K562 (cell line): ENCODE measurements at regions not wholly inside any gene's neighbourhood (a gene's known extent, or its start where the extent isn't known, plus 50 kb on each side); places are given as distances from the start of the nearest gene placed in this dataset.

Experiments
- ATAC-seq: fragments of 200-7000 bp; cut with Tn5 transposase; 3 replicates; pipeline ENCODE4 v1.9.1; 2020; ENCODE audit warnings: moderate library complexity
- BruUV-seq: library from RNA; stranded (reverse); fragments of 400-500 nt; replicated peaks from 2 replicates; lab custom pipeline; 2021; lab: Mats Ljungman, UMichigan
- CTCF ChIA-PET: fragments of 300-600 bp; formaldehyde crosslinking; extraction: SDS; loops from one replicate; lab custom pipeline; 2021; ENCODE audit warnings: low intra/inter-chr PET ratio; lab: Yijun Ruan, JAX
- POLR2A ChIA-PET: fragments of 300-600, 350-650 bp; sonication (Branson Sonifier 250); formaldehyde crosslinking; extraction: SDS; loops from one replicate; lab custom pipeline; 2021; ENCODE audit warnings: antibody characterized with exemption, inconsistent platforms; lab: Yijun Ruan, JAX
- DNase-seq, 4 experiments: peaks; one replicate each; pipeline versions ENCODE4 v3.0.0 to v3.0.0-alpha.2; 2011 to 2018; ENCODE audit warnings: low spot score in 3 of 4, mixed read lengths in 3 of 4; ENCODE audit errors: extremely low read depth in 1 of 4
- FAIRE-seq: peaks from 2 replicates; lab custom pipeline; 2011; peaks lifted over from hg19 to GRCh38; lab: Jason Lieb, UNC
- H2AFZ ChIP-seq: 2 replicates; pipeline ENCODE4 v1.6.0; 2011; ENCODE audit warnings: low read depth, low read length, control low read depth, inconsistent platforms
- H3K27ac ChIP-seq: fragments of 200-600 bp; 3 replicates; pipeline ENCODE4 v1.8.0; 2011; ENCODE audit warnings: low read depth, mild to moderate bottlenecking, control low read depth, inconsistent platforms, low read length, moderate library complexity, mixed read lengths; ENCODE audit errors: extremely low read depth
- H3K27me3 ChIP-seq, 2 experiments: fragments of 300-600 bp in 1 of 2; 2 replicates in 1 of 2; 3 replicates in 1 of 2; pipeline versions ENCODE4 v1.6.0 to v1.8.0; 2011; ENCODE audit warnings: inconsistent platforms in 2 of 2, low read length in 2 of 2, mild to moderate bottlenecking in 1 of 2, mixed read lengths in 1 of 2, moderate library complexity in 1 of 2; ENCODE audit not compliant: control insufficient read depth in 2 of 2, insufficient read depth in 2 of 2
- H3K36me3 ChIP-seq: fragments of 300-600 bp; 3 replicates; pipeline ENCODE4 v1.8.0; 2011; ENCODE audit warnings: mild to moderate bottlenecking, low read length, inconsistent platforms; ENCODE audit not compliant: control insufficient read depth, insufficient read depth
- H3K4me1 ChIP-seq, 2 experiments: fragments of 200-600 bp in 1 of 2; replicated peaks in 1 of 2; 2 replicates in 1 of 2; 3 replicates in 1 of 2; pipeline versions ENCODE4 v1.5.1 to v1.8.0; 2011; ENCODE audit warnings: inconsistent platforms in 2 of 2, low read length in 2 of 2, mild to moderate bottlenecking in 1 of 2, mixed read lengths in 1 of 2, moderate library complexity in 1 of 2; ENCODE audit not compliant: control insufficient read depth in 2 of 2, insufficient read depth in 2 of 2
- H3K4me2 ChIP-seq: 2 replicates; pipeline ENCODE4 v1.6.1; 2011; ENCODE audit warnings: low read length, control low read depth, inconsistent platforms, mixed read lengths; ENCODE audit not compliant: insufficient read depth
- H3K4me3 ChIP-seq: fragments of 200-600 bp; sonication (generic), shearing (Covaris generic); 2 replicates; pipeline ENCODE4 v1.5.1; 2016; ENCODE audit warnings: control low read depth, inconsistent platforms
- H3K79me2 ChIP-seq: fragments of 200-600 bp; 3 replicates; pipeline ENCODE4 v1.8.0; 2011; ENCODE audit warnings: low read length, inconsistent platforms; ENCODE audit not compliant: control insufficient read depth, insufficient read depth
- H3K9ac ChIP-seq, 2 experiments: 2 replicates each; pipeline versions ENCODE4 v1.6.0 to v1.6.1; 2011; ENCODE audit warnings: low read depth in 2 of 2, low read length in 2 of 2, control low read depth in 1 of 2, inconsistent platforms in 1 of 2, mild to moderate bottlenecking in 1 of 2, mixed read lengths in 1 of 2; ENCODE audit not compliant: insufficient read depth in 1 of 2
- H3K9me1 ChIP-seq: one replicate; pipeline ENCODE4 v1.6.0; 2011; ENCODE audit warnings: inconsistent platforms, mild to moderate bottlenecking, low read length, moderate library complexity; ENCODE audit not compliant: control insufficient read depth, insufficient read depth
- H3K9me3 ChIP-seq: replicated peaks from 2 replicates; pipeline ENCODE4 v1.5.1; 2011; ENCODE audit warnings: low read depth, low read length, inconsistent platforms; ENCODE audit not compliant: control insufficient read depth, insufficient read depth
- H4K20me1 ChIP-seq: replicated peaks from 2 replicates; pipeline ENCODE4 v1.6.1; 2011; ENCODE audit warnings: low read length, inconsistent platforms, mixed read lengths; ENCODE audit not compliant: control insufficient read depth, insufficient read depth
- ESRRB ChIP-seq: fragments of 250-450 bp; sonication (Bioruptor Pico); IDR thresholded peaks from 2 replicates; pipeline ENCODE4 v1.5.0; 2020; ENCODE audit warnings: mild to moderate bottlenecking, moderate library complexity, borderline replicate concordance
- ETV1 ChIP-seq: fragments of 450-650 bp; conservative IDR thresholded peaks from 2 replicates; pipeline ENCODE4 v1.6.1; 2016; ENCODE audit warnings: missing genetic modification characterization, control low read depth, low read depth, missing compliant biosample characterization
- GABPA ChIP-seq: fragments of 200-800 bp; sonication (Bioruptor generic); conservative IDR thresholded peaks from 2 replicates; pipeline ENCODE4 v1.6.1; 2016; ENCODE audit warnings: low read depth, missing genetic modification characterization, missing compliant biosample characterization
- MECOM ChIP-seq: fragments of 250-450 bp; sonication (Bioruptor Pico); IDR thresholded peaks from 2 replicates; pipeline ENCODE4 v1.8.0; 2022; ENCODE audit warnings: inconsistent platforms
- POLR2G ChIP-seq: fragments of 200-400 bp; formaldehyde crosslinking; IDR thresholded peaks from 2 replicates; pipeline ENCODE4 v1.6.1; 2017; ENCODE audit warnings: low read depth, mild to moderate bottlenecking, antibody characterized with exemption, low read length, moderate library complexity
- ZNF316 ChIP-seq: fragments of 450-650 bp; IDR thresholded peaks from 2 replicates; pipeline ENCODE4 v1.6.1; 2016
- WGBS: fragments of 100-300 bp; shearing (Covaris generic); methylation state at CpG from one replicate; pipeline ENCODE4 v1.1.6; 2016; ENCODE audit warnings: low coverage, mixed read lengths; ENCODE audit not compliant: insufficient coverage; ENCODE audit errors: missing lambda C conversion rate; 5-methylcytosine and 5-hydroxymethylcytosine counted together
- in situ Hi-C: fragments of 300-500 bp; cut with MboI; formaldehyde crosslinking; loops from 4 replicates; pipeline ENCODE4 v1.15.0; 2018; ENCODE audit warnings: inconsistent platforms, mixed read lengths
- intact Hi-C: fragments of 100-400 bp; cut with micrococcal nuclease; formaldehyde crosslinking; loops from 2 replicates; pipeline ENCODE4 v1.14.2; 2022
- TF ChIP-seq, protein P1 (sequence below): fragments of 450-650 bp; IDR thresholded peaks from 2 replicates; pipeline ENCODE4 v1.6.1; 2016

DNA sequence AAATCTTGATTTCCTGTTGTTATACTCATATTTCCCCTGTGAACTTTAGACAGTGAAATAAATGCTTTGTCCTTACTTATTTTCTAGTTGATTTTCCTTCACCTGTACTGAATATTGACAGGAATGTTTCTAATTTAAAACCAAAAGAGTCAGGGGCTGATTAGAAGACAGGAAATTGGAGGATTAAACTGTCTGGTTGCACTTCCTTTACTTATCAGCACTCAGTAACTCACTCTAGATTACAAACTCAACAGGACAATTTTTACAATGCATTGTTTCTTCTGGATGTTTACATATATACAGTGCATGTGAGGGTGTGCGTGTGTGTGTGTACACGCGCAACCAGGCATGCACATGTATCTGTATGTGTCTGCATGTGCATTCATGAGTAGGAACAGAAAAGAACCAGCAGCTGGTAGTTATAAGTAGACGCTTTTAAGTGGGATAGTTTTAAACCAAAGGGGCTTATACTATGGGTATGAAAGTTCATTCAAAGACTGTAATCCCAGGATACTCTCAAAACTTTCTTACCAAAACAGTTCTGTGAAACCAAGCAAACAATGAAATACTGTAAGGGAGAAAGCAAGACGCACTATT, 212.0 kb upstream of the NFIA start:
- Histone ChIP-seq H3K9ac (no peak overlapping the region), H3K4me1 (no peaks in the 10 kb centered on the region; a peak in 2 of 5 replicates), H3K9me1 (no peaks in the 10 kb centered on the region), H3K27me3 (peaks cover 3 to 12% of the 10 kb centered on the region in 2 experiments; a peak in 3 of 5 replicates), H3K9me3 (no peaks in the 10 kb centered on the region), H3K79me2 (no peaks in the 10 kb centered on the region), H4K20me1 (no peaks in the 10 kb centered on the region), H3K4me3 (no peak overlapping the region), H3K4me2 (no peak overlapping the region)
- ATAC-seq = no peak
- in situ Hi-C loops (no loop called here), intact Hi-C loops (no loop called here)
- DNase-seq = no peak
- no TSS peak for BruUV-seq
- 69% methylated on average over 5 of the region's 5 CpGs for WGBS
- TF ChIP-seq ETV1 (tag) (0 out of 2 replicates have a peak, but pooled peaks have one; percentile 7), POLR2G (no peak), GABPA (tag) (0 out of 2 replicates have a peak, but pooled peaks have one; percentile 24)
- TF ChIP-seq, all 486 proteins: peak for 2
- CTCF ChIA-PET = no interaction called here
- Histone ChIP-seq H3K27ac (no peak overlapping the region), H2AFZ (no peak overlapping the region), H3K36me3 (no peaks in the 10 kb centered on the region)
- POLR2A ChIA-PET = no interaction called here
- FAIRE-seq = no peak

DNA sequence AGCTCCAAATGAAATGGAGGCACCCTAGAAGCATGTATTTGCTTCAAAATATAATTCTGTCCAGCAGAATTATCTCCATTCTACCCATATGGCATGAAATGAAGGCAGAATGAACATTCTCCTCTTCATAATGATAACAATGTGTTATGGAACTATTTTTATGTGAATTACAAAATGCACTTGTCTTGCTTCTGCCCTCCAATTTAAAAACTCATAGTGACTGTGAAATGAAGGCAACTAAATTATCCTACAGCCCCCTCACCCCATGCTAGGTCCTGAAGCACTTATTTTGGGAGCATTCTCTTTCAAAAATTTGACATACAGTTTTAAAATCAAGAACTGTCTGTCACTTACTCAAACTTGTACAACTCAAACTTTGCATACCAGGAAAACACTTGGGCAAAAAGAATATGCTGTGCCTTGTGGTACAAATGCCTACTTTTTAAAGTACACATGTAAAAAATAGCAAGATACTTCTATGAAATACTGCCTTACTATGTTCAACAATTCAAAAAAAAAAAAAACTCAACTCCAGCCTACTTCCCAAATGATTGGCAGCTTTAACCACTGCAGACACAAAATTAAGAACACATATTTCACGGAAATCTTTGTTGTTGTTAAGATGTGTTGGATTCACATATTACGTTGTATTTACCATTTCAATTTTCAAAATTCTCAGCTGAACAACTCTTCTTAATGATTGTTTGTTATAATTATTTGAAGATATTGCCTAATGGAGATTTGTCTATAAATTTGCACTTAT, 213.3 kb upstream of the NFIA start:
- Histone ChIP-seq H3K4me2 (no peak overlapping the region), H3K4me3 (no peak overlapping the region), H4K20me1 (no peaks in the 10 kb centered on the region), H3K79me2 (no peaks in the 10 kb centered on the region), H3K27me3 (peaks cover 7 to 17% of the 10 kb centered on the region in 2 experiments; a peak in 4 of 5 replicates), H3K9me3 (no peaks in the 10 kb centered on the region), H3K36me3 (no peaks in the 10 kb centered on the region), H3K4me1 (no peaks in the 10 kb centered on the region; a peak in 1 of 5 replicates), H3K9me1 (no peaks in the 10 kb centered on the region), H3K27ac (no peak overlapping the region), H3K9ac (no peak overlapping the region), H2AFZ (no peak overlapping the region)
- no peak for ATAC-seq
- TF ChIP-seq MECOM (CRISPR knock-in tag) (no peak), ESRRB (no peak), ZNF316 (no peak)
- TF ChIP-seq, protein P1, sequence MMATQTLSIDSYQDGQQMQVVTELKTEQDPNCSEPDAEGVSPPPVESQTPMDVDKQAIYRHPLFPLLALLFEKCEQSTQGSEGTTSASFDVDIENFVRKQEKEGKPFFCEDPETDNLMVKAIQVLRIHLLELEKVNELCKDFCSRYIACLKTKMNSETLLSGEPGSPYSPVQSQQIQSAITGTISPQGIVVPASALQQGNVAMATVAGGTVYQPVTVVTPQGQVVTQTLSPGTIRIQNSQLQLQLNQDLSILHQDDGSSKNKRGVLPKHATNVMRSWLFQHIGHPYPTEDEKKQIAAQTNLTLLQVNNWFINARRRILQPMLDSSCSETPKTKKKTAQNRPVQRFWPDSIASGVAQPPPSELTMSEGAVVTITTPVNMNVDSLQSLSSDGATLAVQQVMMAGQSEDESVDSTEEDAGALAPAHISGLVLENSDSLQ = peak; percentile 64
- intact Hi-C loops = no loop called here
- in situ Hi-C loops = no loop called here
- DNase-seq = no peak
- ChIA-PET POLR2A (interaction anchor here (0.6 to 1.1 kb wide), 3 partner anchors 11 to 53 kb away, joined by 3 read pairs; no protein-coding TSS in a partner anchor), CTCF (no interaction called here)
- 43% methylated on average over 2 of the region's 2 CpGs for WGBS
- no peak for FAIRE-seq
- no TSS peak for BruUV-seq
